ENCODE measurements at regions not wholly inside any gene's neighbourhood (a gene's known extent, or its start where the extent isn't known, plus 50 kb on each side); places are given as distances from the start of the nearest gene placed in this dataset.

DNA sequence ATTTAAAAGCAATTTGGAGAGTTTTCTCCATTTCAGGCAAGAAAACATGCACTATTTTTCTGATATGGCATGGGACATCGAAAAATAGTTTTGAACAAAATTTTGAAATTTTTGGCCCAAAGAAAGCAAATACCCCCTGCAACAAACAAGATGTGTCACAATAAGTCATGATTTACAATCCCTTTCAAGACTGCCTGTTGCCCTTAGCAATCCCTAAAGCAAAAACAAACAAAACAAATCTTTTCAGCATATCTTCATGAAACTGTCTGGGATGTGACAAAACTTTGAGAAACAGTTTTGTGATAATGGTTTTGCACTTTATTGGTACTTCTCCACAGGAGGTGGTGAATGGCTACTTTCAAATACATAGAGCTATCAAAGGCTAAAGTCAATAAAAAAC lies 1888.7 kb upstream of the PIK3C3 start:
- no peak overlapping the region for H3K27ac ChIP-seq

DNA sequence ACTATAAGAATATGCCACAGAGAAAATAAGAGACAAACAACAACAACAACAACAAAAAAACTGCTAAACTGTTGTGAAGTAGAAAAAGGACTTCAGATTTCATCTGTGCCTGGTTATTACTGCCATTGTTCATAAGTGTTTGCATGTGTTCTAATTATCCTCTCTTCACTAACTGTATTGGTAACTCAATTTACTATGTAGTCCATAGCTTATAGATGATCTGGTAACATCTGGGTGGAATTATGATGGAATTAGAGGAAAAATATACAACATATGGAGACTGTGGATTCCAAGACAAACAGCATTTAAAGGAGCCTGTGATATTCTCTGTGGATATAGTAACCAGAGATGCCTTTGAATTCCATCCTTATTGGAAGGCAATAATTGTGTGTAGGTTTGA lies 1891.5 kb upstream of the PIK3C3 start:
- DNase-seq (ENCODE audit: low spot score) (no peak), ATAC-seq (ENCODE audit: insufficient number of reproducible peaks, low FRiP score, low read depth) (no peak)
- TF ChIP-seq, protein P1, sequence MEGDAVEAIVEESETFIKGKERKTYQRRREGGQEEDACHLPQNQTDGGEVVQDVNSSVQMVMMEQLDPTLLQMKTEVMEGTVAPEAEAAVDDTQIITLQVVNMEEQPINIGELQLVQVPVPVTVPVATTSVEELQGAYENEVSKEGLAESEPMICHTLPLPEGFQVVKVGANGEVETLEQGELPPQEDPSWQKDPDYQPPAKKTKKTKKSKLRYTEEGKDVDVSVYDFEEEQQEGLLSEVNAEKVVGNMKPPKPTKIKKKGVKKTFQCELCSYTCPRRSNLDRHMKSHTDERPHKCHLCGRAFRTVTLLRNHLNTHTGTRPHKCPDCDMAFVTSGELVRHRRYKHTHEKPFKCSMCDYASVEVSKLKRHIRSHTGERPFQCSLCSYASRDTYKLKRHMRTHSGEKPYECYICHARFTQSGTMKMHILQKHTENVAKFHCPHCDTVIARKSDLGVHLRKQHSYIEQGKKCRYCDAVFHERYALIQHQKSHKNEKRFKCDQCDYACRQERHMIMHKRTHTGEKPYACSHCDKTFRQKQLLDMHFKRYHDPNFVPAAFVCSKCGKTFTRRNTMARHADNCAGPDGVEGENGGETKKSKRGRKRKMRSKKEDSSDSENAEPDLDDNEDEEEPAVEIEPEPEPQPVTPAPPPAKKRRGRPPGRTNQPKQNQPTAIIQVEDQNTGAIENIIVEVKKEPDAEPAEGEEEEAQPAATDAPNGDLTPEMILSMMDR (IDR thresholded peaks at IDR 0.05): no peak
- Histone ChIP-seq H3K4me3 (no peak overlapping the region), H3K36me3 (no peaks in the 10 kb centered on the region), H3K27ac (no peak overlapping the region), H3K27me3 (replicated peaks; ENCODE audit: insufficient read depth) (no peaks in the 10 kb centered on the region), H3K4me1 (ENCODE audit: control insufficient read depth in 1 of 2, low read depth in 2 of 2) (no peaks in the 10 kb centered on the region), H3K9me3 (no peaks in the 10 kb centered on the region)

More for the DNA sequence above, 1888.7 kb upstream of the PIK3C3 start:
- DNase-seq (ENCODE audit: low spot score): no peak
- Histone ChIP-seq H3K4me1 (ENCODE audit: control insufficient read depth in 1 of 2, low read depth in 2 of 2) (no peaks in the 10 kb centered on the region), H3K27me3 (replicated peaks; ENCODE audit: insufficient read depth) (no peaks in the 10 kb centered on the region), H3K36me3 (no peaks in the 10 kb centered on the region), H3K4me3 (no peak overlapping the region), H3K9me3 (no peaks in the 10 kb centered on the region)
- no peak for ATAC-seq (ENCODE audit: insufficient number of reproducible peaks, low FRiP score, low read depth)
- TF ChIP-seq, protein P1 (IDR thresholded peaks at IDR 0.05): no peak

DNA sequence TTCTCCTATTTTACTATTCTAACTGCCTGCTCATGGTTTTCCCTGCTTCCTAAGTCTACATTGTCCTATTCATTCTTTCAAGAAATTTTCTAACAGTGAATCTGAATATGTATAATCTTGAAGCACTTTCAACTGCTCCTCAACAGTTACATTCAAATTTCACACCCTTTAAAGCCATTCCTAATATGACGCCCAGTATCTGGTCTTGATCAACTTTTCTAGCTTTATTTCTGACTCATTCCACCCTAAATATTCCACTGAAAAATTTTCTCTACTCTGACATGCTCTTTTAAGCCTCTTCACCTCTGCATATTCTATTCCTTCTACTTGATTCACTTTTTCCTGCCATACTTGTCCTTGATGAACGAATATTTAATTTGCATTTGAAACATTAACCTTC lies 1893.9 kb upstream of the PIK3C3 start:
- H3K4me1 ChIP-seq (ENCODE audit: control insufficient read depth in 1 of 2, low read depth in 2 of 2): no peaks in the 10 kb centered on the region
- TF ChIP-seq, protein P1 (IDR thresholded peaks at IDR 0.05): no peak
- no peak overlapping the region for H3K4me3 ChIP-seq
- no peaks in the 10 kb centered on the region for H3K36me3 ChIP-seq
- H3K9me3 ChIP-seq: no peaks in the 10 kb centered on the region
- H3K27me3 ChIP-seq (replicated peaks; ENCODE audit: insufficient read depth): no peaks in the 10 kb centered on the region
- DNase-seq (ENCODE audit: low spot score) (no peak), ATAC-seq (ENCODE audit: insufficient number of reproducible peaks, low FRiP score, low read depth) (no peak)
- no peak overlapping the region for H3K27ac ChIP-seq

DNA sequence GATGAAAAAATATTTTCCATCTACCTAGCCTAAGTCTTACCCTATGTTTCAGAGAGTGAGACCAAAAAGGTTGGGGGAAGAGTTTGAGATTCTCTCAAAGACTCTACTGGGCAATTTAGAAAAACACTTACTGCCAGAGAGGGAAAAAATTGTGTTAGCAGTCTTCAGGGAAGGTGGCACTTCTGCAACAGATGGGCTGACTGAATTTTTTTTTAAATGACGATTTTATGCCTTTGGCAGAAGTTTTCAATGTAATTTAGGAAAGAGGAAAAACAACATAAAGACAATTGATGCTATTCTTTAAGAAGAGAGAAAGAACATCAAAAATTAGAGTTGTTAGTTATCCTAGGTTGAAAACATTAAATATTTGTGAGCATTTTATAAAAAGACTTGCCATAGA lies 1894.5 kb upstream of the PIK3C3 start:
- no peaks in the 10 kb centered on the region for H3K27me3 ChIP-seq (replicated peaks; ENCODE audit: insufficient read depth)
- H3K36me3 ChIP-seq: no peaks in the 10 kb centered on the region
- ATAC-seq (ENCODE audit: insufficient number of reproducible peaks, low FRiP score, low read depth) (no peak), DNase-seq (ENCODE audit: low spot score) (no peak)
- H3K4me1 ChIP-seq (ENCODE audit: control insufficient read depth in 1 of 2, low read depth in 2 of 2): no peaks in the 10 kb centered on the region
- TF ChIP-seq, protein P1 (IDR thresholded peaks at IDR 0.05): no peak
- H3K27ac ChIP-seq: no peak overlapping the region
- no peak overlapping the region for H3K4me3 ChIP-seq
- no peaks in the 10 kb centered on the region for H3K9me3 ChIP-seq

DNA sequence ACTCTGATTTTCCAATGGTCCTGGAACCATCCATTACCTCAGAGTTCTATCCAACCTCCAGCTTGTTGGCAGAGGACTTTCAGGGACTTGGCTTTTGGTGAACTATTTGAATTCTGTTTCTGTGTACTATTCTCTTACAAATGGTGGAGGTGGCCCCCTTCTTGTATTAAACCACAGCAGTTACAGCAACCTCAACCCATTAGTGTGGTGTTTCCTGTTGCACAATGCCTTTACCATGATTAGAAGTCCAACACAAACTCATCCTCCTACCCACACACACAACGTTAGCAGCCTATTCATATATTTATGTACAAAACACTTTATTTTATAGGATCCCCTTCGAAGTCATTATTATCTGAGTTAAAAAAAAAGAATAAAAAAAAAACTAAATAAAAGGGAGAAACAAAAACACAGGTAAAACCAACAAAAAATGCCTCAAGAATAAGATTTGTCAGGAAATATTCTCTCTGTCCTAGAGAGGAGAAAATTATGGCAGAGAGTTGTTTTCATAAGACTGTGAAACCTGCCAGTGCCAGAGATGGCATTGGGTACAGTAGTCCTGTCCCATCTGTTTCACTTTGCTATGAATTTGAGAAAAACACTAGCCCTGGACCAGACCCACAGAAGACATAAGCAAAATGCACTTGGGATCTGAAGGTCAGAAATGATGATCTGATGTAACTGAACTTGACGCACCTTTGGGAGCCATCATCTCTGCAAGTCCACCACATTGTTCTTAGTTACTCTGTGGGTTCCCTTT lies 1896.0 kb upstream of the PIK3C3 start:
- ATAC-seq (ENCODE audit: insufficient number of reproducible peaks, low FRiP score, low read depth) (no peak), DNase-seq (ENCODE audit: low spot score) (no peak)
- TF ChIP-seq, protein P1 (IDR thresholded peaks at IDR 0.05): no peak
- Histone ChIP-seq H3K4me3 (no peak overlapping the region), H3K36me3 (no peaks in the 10 kb centered on the region), H3K27me3 (replicated peaks; ENCODE audit: insufficient read depth) (no peaks in the 10 kb centered on the region), H3K4me1 (ENCODE audit: control insufficient read depth in 1 of 2, low read depth in 2 of 2) (no peaks in the 10 kb centered on the region), H3K9me3 (no peaks in the 10 kb centered on the region), H3K27ac (no peak overlapping the region)
